KG1 (cell line): ENCODE measurements at regions not wholly inside any gene's neighbourhood (a gene's known extent, or its start where the extent isn't known, plus 50 kb on each side); places are given as distances from the start of the nearest gene placed in this dataset.
"Not testable (repeated sequence)": the region's sequence is repeated elsewhere in the genome, so short reads cannot be mapped to it uniquely, and the experiment has no call there.

ENCODE experiments used
- DNase-seq: peaks from one replicate; lab custom pipeline; 2025; lab: John Stamatoyannopoulos, UW

GRCh38 chr14:35174342-35174741, 52.0 kb downstream of the PRORP start:
- DNase-seq, result no peak

- no peak for DNase-seq
These were observed 57.8 kb downstream of the PRORP start for GRCh38 chr14:35180179-35180578.

GRCh38 chr14:35184891-35185290, 62.5 kb downstream of the PRORP start:
- DNase-seq, result not testable (repeated sequence)

GRCh38 chr14:35189422-35189821, 67.1 kb downstream of the PRORP start:
- no peak for DNase-seq

GRCh38 chr14:35193161-35193560, 70.8 kb downstream of the PRORP start:
- no peak for DNase-seq

GRCh38 chr14:35194183-35194582, 71.8 kb downstream of the PRORP start:
- not testable (repeated sequence) for DNase-seq

GRCh38 chr14:35196571-35196970, 74.2 kb downstream of the PRORP start:
- DNase-seq, result no peak

- DNase-seq, result no peak
These were observed 74.7 kb downstream of the PRORP start for GRCh38 chr14:35197015-35197414.

GRCh38 chr14:35201066-35201465, 78.7 kb downstream of the PRORP start:
- no peak for DNase-seq

GRCh38 chr14:35202195-35202594, 79.8 kb downstream of the PRORP start:
- peak; percentile 10 for DNase-seq

- no peak for DNase-seq
These were observed 83.4 kb downstream of the PRORP start for GRCh38 chr14:35205737-35206136.

GRCh38 chr14:35211067-35211466, 81.1 kb upstream of the PSMA6 start:
- DNase-seq, result no peak

GRCh38 chr14:35212471-35213142, 79.6 kb upstream of the PSMA6 start:
- DNase-seq, result no peak

GRCh38 chr14:35213143-35213788, 78.9 kb upstream of the PSMA6 start:
- no peak for DNase-seq

- DNase-seq, result no peak
These were observed 78.3 kb upstream of the PSMA6 start for GRCh38 chr14:35213869-35214387.

GRCh38 chr14:35214402-35214801, 77.8 kb upstream of the PSMA6 start:
- DNase-seq, result not testable (repeated sequence)

GRCh38 chr14:35215110-35215813, 76.9 kb upstream of the PSMA6 start:
- no peak for DNase-seq

- DNase-seq, result not testable (repeated sequence)
These were observed 74.0 kb upstream of the PSMA6 start for GRCh38 chr14:35218176-35218575.

GRCh38 chr14:35218963-35219362, 73.2 kb upstream of the PSMA6 start:
- DNase-seq, result no peak

- DNase-seq, result no peak
These were observed 72.0 kb upstream of the PSMA6 start for GRCh38 chr14:35220027-35220676.

- DNase-seq, result no peak
These were observed 71.3 kb upstream of the PSMA6 start for GRCh38 chr14:35220920-35221319.

- no peak for DNase-seq
These were observed 70.7 kb upstream of the PSMA6 start for GRCh38 chr14:35221462-35221861.
